ENCODE measurements at regions not wholly inside any gene's neighbourhood (a gene's known extent, or its start where the extent isn't known, plus 50 kb on each side); places are given as distances from the start of the nearest gene placed in this dataset.

- TF ChIP-seq, protein P1, sequence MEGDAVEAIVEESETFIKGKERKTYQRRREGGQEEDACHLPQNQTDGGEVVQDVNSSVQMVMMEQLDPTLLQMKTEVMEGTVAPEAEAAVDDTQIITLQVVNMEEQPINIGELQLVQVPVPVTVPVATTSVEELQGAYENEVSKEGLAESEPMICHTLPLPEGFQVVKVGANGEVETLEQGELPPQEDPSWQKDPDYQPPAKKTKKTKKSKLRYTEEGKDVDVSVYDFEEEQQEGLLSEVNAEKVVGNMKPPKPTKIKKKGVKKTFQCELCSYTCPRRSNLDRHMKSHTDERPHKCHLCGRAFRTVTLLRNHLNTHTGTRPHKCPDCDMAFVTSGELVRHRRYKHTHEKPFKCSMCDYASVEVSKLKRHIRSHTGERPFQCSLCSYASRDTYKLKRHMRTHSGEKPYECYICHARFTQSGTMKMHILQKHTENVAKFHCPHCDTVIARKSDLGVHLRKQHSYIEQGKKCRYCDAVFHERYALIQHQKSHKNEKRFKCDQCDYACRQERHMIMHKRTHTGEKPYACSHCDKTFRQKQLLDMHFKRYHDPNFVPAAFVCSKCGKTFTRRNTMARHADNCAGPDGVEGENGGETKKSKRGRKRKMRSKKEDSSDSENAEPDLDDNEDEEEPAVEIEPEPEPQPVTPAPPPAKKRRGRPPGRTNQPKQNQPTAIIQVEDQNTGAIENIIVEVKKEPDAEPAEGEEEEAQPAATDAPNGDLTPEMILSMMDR (IDR thresholded peaks at IDR 0.05), result no peak
- TF ChIP-seq POLR2A (IDR thresholded peaks at IDR 0.05) (no peak), EP300 (IDR thresholded peaks at IDR 0.05) (no peak)
These were observed 283.4 kb upstream of the IRX2 start for GRCh38 chr5:3034881-3035280.

Measured in tibial nerve (tissue), 4 donors.